Mucosa of stomach (tissue), 1 donor: ENCODE measurements at regions not wholly inside any gene's neighbourhood (a gene's known extent, or its start where the extent isn't known, plus 50 kb on each side); places are given as distances from the start of the nearest gene placed in this dataset.

Experiments
- H3K27me3 ChIP-seq: one replicate; pipeline ENCODE4 v1.7.0; 2013; ENCODE audit warnings: mild to moderate bottlenecking, low read length; ENCODE audit not compliant: control insufficient read depth, insufficient read depth
- H3K36me3 ChIP-seq: one replicate; pipeline ENCODE4 v1.7.0; 2013; ENCODE audit warnings: low read length; ENCODE audit not compliant: control insufficient read depth, insufficient read depth
- H3K4me1 ChIP-seq: one replicate; pipeline ENCODE4 v1.7.0; 2013; ENCODE audit warnings: mild to moderate bottlenecking, low read length; ENCODE audit not compliant: control insufficient read depth, insufficient read depth
- H3K4me3 ChIP-seq: one replicate; pipeline ENCODE4 v1.7.0; 2013; ENCODE audit warnings: low read length
- H3K9ac ChIP-seq: one replicate; pipeline ENCODE4 v1.7.0; 2013; ENCODE audit warnings: mild to moderate bottlenecking, low read length, moderate library complexity
- H3K9me3 ChIP-seq: one replicate; pipeline ENCODE4 v1.7.0; 2013; ENCODE audit warnings: mild to moderate bottlenecking, low read length, moderate library complexity; ENCODE audit not compliant: control insufficient read depth
- donor health status: Pancreatic carcinoma.

- Histone ChIP-seq H3K4me3 (no peak overlapping the region), H3K27me3 (no peaks in the 10 kb centered on the region), H3K9ac (no peak overlapping the region), H3K9me3 (no peaks in the 10 kb centered on the region), H3K4me1 (no peaks in the 10 kb centered on the region), H3K36me3 (peaks cover 6% of the 10 kb centered on the region)
These were observed 119.9 kb downstream of the MIAT start for GRCh38 chr22:26777156-26777801.

DNA sequence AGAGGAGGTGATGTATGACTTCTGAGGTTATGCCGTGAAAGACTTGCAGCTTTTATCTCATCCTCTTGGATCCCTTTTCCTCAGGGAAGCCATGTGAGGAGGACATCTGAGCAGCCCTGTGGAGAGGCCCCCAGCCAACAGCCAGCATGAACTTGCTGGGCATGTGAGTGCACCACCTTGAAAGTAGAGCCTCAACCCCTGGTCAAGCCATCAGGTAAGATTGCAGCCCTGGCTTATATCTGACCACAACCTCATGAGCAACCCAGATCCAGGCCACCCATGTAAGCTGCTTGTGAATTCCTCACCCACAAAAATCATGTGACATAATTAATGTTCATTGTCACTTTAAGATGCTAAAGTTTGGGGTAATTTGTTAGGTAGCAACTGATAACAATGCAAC, 121.0 kb downstream of the MIAT start:
- no peak overlapping the region for H3K4me3 ChIP-seq
- H3K4me1 ChIP-seq, result no peaks in the 10 kb centered on the region
- peaks cover 6% of the 10 kb centered on the region for H3K36me3 ChIP-seq
- no peaks in the 10 kb centered on the region for H3K27me3 ChIP-seq
- H3K9ac ChIP-seq, result no peak overlapping the region
- no peaks in the 10 kb centered on the region for H3K9me3 ChIP-seq

DNA sequence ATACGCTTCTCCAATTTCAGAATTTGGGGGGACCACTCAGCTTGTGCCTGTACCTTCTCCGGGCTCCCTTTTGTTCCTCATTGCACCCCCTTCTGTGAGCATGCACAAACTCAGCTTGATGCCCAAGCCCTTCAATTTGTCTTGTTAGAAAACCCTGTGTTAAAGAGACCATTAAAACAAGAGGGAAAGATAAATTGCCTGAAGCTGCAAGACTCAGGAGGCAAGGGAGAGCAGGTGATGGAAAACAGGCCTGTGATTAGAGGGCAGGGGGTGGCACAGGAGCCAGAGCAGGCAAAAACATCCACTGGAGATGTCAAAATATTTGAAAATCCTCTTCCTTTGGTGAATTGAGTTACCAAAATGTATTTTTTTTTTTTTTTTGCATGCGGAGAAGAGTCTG, 121.7 kb downstream of the MIAT start:
- Histone ChIP-seq H3K4me1 (no peaks in the 10 kb centered on the region), H3K36me3 (peaks cover 6% of the 10 kb centered on the region), H3K4me3 (no peak overlapping the region), H3K9ac (no peak overlapping the region), H3K9me3 (no peaks in the 10 kb centered on the region), H3K27me3 (no peaks in the 10 kb centered on the region)

DNA sequence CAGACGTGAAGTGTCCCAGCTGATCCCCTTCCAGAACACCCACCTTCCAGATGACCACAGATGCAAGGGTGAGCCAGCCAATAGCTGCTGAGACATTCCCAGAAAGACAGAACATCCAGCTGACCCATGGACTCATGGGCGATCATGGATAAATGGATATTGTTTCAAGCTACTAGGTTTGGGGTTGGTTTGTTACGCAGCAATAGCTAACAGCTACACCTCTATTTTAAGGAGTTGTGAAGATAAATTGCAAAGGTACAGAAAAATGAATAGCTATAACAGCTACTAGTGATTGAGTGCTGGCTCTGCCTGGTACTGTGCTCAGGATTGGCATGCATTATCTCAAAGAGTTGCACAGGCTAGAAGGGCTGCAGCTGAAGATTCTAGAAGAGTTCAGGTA, 122.5 kb downstream of the MIAT start:
- Histone ChIP-seq H3K9me3 (no peaks in the 10 kb centered on the region), H3K36me3 (peaks cover 6% of the 10 kb centered on the region), H3K4me1 (no peaks in the 10 kb centered on the region), H3K27me3 (no peaks in the 10 kb centered on the region), H3K9ac (no peak overlapping the region), H3K4me3 (no peak overlapping the region)

- Histone ChIP-seq H3K4me1 (no peaks in the 10 kb centered on the region), H3K9me3 (no peaks in the 10 kb centered on the region), H3K4me3 (no peak overlapping the region), H3K36me3 (peaks cover 6% of the 10 kb centered on the region), H3K27me3 (no peaks in the 10 kb centered on the region), H3K9ac (no peak overlapping the region)
These were observed 123.1 kb downstream of the MIAT start for GRCh38 chr22:26780521-26780920.

DNA sequence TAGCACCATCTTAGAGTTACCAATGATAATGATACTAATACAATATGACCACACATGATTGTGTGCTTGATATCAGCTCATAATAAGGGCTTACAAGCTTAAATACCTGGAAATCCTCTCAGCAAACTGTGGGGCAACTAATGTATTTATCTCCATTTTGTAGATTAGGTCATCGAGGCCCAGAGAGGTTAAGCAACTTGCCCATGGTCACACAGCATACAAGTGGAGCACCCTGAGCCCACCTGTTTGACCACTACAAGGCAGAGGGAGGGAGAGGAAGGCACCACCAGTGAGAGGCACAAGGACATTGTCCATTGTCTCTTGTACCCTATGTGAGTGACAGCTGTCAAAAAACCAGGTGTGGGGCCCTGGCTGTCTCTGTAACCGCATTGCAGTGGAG, 123.7 kb downstream of the MIAT start:
- Histone ChIP-seq H3K27me3 (no peaks in the 10 kb centered on the region), H3K36me3 (peaks cover 6% of the 10 kb centered on the region), H3K4me1 (no peaks in the 10 kb centered on the region), H3K4me3 (no peak overlapping the region), H3K9me3 (no peaks in the 10 kb centered on the region), H3K9ac (no peak overlapping the region)

- Histone ChIP-seq H3K4me1 (no peaks in the 10 kb centered on the region), H3K36me3 (peaks cover 6% of the 10 kb centered on the region), H3K9ac (no peak overlapping the region), H3K27me3 (no peaks in the 10 kb centered on the region), H3K9me3 (no peaks in the 10 kb centered on the region), H3K4me3 (no peak overlapping the region)
These were observed 124.2 kb downstream of the MIAT start for GRCh38 chr22:26781596-26781995.

DNA sequence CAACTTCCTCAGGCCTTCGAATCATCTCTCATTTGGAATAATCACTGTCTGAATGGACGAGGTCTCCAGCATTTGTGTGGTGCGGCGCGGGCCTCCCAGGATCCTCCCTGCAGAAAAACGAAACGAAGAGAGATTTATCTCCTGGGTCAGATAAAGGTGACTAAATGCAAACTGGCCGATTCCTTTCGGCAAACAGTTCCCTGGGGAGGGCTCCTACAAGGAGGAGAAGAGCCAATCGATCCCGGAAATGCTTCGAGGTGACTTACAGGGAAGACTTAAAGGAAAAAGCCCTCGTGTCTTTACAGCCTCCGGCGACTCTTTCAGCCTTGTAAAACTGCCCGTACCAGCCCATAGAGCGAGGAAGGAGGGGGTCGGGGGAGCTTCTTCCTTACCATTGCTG, 126.5 kb downstream of the MIAT start:
- no peak overlapping the region for H3K4me3 ChIP-seq
- H3K9me3 ChIP-seq, result no peaks in the 10 kb centered on the region
- no peaks in the 10 kb centered on the region for H3K27me3 ChIP-seq
- no peaks in the 10 kb centered on the region for H3K4me1 ChIP-seq
- no peak overlapping the region for H3K9ac ChIP-seq
- peaks cover 6% of the 10 kb centered on the region for H3K36me3 ChIP-seq

DNA sequence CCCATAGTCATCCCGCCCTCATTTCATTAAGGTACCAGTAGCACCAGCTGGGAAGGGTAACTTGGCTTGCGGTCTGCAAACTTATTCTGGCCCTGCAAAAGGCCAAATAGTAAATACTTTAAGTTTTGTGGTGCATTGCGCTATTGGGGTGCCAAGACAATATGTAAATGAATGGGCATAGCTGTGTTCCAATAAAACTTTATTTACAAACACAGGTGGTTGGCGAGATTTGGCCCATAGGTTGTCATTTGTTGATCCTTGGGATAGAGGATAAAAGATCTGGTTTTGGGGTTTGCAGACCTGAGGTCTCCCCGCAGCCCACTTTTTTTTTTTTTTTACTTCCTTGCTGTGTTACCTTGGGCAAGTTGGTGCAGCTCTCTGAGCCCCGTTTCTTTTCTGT, 127.4 kb downstream of the MIAT start:
- Histone ChIP-seq H3K4me3 (no peak overlapping the region), H3K9ac (no peak overlapping the region), H3K36me3 (peaks cover 3% of the 10 kb centered on the region), H3K27me3 (no peaks in the 10 kb centered on the region), H3K4me1 (no peaks in the 10 kb centered on the region), H3K9me3 (no peaks in the 10 kb centered on the region)

DNA sequence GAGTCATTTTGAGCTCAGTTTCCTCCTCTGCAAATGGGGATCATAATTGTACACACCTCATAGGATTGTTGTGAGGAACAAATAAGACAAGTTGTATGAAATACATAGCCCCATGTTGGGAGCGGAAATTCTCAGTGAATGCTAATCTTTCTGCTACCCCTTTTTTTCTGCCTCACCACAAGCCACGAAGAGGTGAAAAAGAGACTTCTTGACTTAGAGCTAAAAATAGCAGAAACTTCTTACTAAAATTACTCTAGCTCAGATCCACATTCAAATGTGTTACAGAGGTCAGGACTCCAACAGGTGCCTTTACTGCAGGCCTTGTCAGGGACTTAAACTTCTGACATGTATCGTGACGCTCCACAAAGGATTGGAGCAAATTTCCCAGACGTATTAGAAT, 128.5 kb downstream of the MIAT start:
- Histone ChIP-seq H3K36me3 (no peaks in the 10 kb centered on the region), H3K9me3 (no peaks in the 10 kb centered on the region), H3K4me3 (no peak overlapping the region), H3K27me3 (no peaks in the 10 kb centered on the region), H3K9ac (no peak overlapping the region), H3K4me1 (no peaks in the 10 kb centered on the region)

- no peaks in the 10 kb centered on the region for H3K9me3 ChIP-seq
- no peaks in the 10 kb centered on the region for H3K27me3 ChIP-seq
- no peak overlapping the region for H3K9ac ChIP-seq
- no peak overlapping the region for H3K4me3 ChIP-seq
- no peaks in the 10 kb centered on the region for H3K4me1 ChIP-seq
- no peaks in the 10 kb centered on the region for H3K36me3 ChIP-seq
These were observed 129.0 kb downstream of the MIAT start for GRCh38 chr22:26786398-26786797.

DNA sequence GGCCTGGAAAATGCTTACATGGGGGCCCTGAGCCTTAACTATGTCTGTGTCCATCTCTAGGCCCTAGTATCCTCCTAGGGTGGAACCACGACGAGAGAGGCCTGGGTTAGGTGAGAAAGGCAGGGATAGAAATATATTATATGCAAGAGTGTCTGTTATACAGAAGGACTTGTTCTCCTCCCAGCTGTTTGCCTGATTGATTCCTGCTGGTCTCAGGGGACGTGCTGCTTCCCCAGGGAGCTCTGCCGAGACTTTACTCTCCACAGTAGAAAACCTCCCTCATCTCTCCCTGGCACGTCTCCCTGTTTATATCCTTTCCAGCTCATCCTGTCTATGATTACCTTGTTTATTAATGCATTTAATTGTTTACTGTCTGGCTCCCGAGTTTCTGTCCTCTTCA, 132.6 kb downstream of the MIAT start:
- H3K4me3 ChIP-seq, result no peak overlapping the region
- no peaks in the 10 kb centered on the region for H3K27me3 ChIP-seq
- no peaks in the 10 kb centered on the region for H3K4me1 ChIP-seq
- no peaks in the 10 kb centered on the region for H3K36me3 ChIP-seq
- H3K9ac ChIP-seq, result no peak overlapping the region
- H3K9me3 ChIP-seq, result no peaks in the 10 kb centered on the region

DNA sequence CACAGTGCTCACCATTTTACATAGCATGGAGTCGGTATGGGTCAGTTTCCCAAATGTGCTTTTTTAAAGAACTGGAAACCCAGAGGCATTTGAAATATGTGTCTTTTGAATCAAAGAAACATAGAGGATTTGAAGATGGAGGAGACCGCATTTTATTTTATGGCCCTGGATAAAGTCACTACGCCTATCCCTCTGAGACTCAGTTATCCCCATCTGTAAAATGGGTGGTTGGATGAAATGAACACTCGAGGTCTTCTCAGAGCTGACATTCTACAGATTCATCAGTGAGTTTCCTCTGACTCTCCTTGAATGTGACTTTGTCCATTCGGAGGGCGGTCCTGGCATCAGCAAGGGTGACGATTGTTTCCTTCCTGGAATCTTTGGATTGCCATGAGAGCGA, 135.1 kb downstream of the MIAT start:
- no peaks in the 10 kb centered on the region for H3K9me3 ChIP-seq
- H3K27me3 ChIP-seq, result no peaks in the 10 kb centered on the region
- H3K4me3 ChIP-seq, result no peak overlapping the region
- no peaks in the 10 kb centered on the region for H3K36me3 ChIP-seq
- H3K4me1 ChIP-seq, result no peaks in the 10 kb centered on the region
- no peak overlapping the region for H3K9ac ChIP-seq
